ENCODE measurements at regions not wholly inside any gene's neighbourhood (a gene's known extent, or its start where the extent isn't known, plus 50 kb on each side); places are given as distances from the start of the nearest gene placed in this dataset.
A peak's percentile ranks its signal among the peaks of the same experiment; 100 is the strongest.
"Not testable (repeated sequence)": the region's sequence is repeated elsewhere in the genome, so short reads cannot be mapped to it uniquely, and the experiment has no call there.

- no peak for DNase-seq (ENCODE audit: low read depth)
Observed at GRCh38 chr15:38073178-38073946, 138.9 kb downstream of the TMCO5A start.

DNA sequence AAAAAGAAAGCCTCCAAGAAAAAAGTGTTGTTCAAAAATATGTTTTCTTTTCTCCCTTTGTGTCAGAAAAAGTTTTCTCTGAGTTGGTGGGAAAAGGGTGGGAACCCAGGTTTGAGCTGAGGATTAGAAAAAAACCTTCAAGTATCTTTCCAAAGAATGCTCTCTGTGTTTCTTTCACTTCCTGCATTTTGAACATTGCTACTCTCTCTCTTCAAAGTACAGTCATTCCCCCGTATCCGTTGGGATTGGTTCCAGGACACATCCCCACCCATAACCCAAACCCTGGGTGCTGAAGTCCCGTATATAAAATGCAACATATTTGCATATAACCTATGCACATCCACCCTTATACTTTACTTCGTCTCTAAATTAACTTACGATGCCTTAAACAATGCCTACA lies 139.6 kb downstream of the TMCO5A start:
- no peak for DNase-seq (ENCODE audit: low read depth)

DNA sequence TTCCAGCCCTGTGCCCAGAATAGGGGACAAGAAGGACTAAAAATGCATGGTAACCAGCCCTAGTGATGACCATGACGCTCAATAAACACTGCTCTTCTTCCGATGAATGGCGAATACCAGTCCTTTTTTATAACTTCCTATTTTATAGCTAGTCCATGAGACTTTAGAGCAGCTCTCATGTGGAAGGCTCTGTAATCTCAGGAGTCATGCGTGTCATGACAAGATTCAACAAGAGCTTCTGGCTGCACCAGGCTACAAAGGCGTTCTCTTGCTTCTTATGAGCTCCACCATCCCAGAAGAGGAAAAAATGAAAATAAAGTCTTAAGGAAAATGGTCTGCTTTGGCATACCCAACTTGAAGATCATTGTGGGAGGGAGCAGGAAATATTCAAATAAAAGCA lies 141.0 kb downstream of the TMCO5A start:
- no peak for DNase-seq (ENCODE audit: low read depth)

DNA sequence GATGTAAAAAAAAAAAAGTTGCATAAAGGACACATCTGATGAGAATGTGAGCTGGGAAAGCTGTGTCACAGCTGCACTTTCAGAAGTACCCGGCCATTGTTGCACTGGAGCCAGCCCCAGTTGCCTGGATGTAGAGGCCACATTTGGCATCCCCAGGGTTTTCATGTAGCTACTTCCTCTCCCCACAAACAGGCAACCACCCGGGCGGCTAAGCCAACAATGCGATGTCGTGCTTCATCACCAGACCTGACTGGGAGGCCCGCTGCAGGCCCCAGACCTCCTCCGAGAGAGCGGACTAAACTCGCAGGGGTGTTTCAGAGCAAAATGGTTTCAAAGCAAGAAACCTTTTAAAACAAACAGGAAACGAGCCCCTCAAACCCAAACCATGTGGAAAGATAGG lies 142.3 kb downstream of the TMCO5A start:
- DNase-seq (ENCODE audit: low read depth): no peak

DNA sequence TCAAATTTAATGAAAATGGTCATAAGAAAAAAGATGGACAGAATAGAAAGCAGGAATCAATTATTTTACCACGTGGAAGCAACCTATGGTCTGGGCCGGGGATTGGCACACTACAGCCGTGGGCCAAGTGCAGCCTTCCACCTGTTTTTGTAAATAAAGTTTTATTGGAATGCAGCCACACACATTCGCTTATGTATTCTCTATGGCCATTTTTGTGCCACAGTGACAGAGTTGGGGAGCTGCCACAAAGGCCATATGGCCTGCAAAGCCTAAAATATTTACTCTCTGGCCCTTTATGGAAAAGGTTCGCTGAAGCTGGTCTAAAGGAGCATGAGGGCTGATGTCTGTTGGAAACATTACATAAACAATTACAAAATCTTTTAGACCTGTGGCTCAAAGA lies 144.8 kb downstream of the TMCO5A start:
- no peak for DNase-seq (ENCODE audit: low read depth)

DNA sequence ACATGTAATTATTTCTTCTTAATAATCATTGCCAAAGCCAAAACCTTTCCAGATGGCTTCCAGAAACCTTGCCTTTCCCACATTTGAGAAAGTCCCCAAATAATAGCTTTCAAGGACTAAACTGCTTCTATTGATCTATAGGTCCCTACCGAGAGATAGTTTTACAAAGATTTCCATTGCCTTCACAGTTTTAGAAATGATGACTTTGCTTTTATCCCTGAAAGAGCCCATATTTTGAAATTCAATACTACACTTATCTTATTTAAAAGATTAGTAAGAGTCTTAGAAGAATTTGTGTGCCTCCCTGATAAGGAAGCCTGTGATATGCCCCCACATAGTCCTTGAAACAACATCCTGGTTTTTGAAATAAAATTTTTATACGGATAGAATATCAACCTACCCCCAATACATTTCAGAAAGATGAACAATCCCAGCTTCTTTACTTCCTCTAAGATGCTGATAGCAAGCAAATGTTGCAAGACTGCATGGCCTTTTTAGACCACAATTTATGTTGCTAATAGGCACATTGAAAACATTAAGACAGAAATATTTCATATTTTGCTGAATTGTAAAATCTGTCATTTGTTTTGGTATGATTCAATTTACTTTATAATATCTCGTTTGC lies 146.3 kb downstream of the TMCO5A start:
- no peak for DNase-seq (ENCODE audit: low read depth)

DNA sequence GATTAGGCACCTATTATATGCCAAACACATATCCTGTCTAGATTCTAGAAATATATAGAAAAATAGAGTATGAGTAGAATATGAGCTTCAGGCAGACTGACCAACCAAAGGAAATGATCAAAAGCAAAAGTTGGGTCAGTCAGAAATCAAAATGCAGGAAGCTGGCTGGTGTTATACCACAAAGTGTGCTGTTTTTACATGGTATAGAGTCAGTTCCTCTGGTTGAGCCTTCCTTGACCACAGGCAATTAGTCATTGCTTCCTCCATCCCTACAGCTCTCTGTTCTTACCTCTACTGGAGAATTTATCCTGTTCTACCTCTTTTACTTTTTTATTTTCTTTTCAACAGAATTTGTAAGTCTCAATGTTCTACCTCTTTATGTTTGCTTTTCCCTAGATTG lies 149.8 kb downstream of the TMCO5A start:
- DNase-seq (ENCODE audit: low read depth): no peak

GRCh38 chr15:38085114-38085513 lies 150.7 kb downstream of the TMCO5A start:
- DNase-seq (ENCODE audit: low read depth): peak; percentile 19

DNA sequence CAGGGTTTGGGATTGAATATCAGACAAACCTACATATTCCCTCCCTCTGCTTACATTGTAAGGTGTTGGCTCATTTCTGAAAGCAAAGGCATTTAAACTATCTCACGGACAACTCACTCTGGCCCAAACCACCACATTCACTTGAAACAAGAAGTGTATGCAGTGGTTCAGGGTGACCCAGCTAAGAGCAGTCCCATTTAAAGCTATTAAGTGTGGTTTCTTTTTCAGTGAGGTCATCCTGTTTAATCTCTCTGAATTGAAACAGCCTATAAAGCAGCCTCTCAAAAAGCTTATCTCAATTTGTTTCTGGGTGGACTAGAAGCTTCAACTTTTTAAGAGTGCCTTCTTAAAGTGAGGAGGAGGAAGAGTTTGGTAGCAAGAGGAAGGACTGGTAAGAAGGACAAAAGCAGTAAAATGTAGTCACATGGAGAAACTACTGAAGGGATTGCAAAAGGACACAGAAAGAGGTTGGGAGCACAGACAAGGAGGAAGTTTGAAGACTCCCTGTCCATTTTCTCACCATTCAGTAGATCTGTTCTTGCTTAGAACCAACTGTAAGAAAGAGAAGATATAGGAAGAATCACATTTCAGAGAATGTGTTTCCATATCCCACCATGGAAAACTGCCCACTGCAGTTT lies 151.6 kb downstream of the TMCO5A start:
- no peak for DNase-seq (ENCODE audit: low read depth)

GRCh38 chr15:38086611-38087010 lies 152.2 kb downstream of the TMCO5A start:
- no peak for DNase-seq (ENCODE audit: low read depth)

- DNase-seq (ENCODE audit: low read depth): no peak
Observed at GRCh38 chr15:38088971-38089370, 154.5 kb downstream of the TMCO5A start.

DNA sequence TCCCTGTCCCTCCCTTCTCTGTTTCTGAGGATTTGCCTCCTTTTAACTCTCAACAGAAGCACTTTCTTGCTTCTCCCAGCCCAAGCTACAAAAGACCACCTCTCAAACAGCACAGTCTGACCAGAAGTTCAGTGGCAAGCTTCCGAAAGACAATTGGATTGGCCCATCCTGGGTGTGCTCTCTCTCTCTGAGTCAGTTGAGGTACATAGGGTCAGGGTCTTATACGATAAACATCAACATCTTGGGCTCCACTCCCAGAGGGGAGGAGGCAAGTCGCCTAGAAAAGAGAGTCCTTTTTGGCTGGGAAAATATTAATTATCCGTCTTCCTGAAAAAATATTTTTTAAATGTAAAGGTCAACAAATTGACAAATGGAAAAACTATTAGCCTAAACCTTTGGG lies 155.8 kb downstream of the TMCO5A start:
- no peak for DNase-seq (ENCODE audit: low read depth)

GRCh38 chr15:38090678-38091077 lies 156.2 kb downstream of the TMCO5A start:
- DNase-seq (ENCODE audit: low read depth): no peak

DNA sequence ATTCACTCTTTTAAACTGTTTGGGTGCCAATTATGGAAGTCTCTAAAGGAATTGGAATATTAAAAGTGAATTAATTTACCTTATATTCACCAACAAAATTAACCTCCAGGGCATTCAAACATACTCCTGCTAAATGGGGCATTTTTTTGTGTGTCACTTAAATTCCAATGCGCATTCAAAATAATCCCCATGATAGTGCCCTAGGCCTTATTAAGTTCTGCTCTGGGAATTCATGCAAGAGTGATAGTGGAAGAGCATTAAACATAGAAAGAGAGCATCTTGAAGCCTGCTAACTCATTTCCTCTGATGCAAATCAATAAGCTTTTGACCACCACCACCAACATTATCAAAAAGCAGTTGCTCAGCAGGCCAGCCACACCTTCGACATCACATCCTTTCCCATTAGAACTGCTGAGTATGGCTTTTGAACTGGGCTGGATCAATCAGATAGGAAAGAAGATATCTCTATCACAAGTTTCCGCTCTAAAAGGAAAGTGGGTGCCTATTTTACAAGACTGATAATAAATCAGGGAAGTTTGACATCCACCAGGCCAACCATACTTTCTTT lies 156.7 kb downstream of the TMCO5A start:
- DNase-seq (ENCODE audit: low read depth): no peak

GRCh38 chr15:38093931-38094330 lies 158.7 kb upstream of the SPRED1 start:
- no peak for DNase-seq (ENCODE audit: low read depth)

GRCh38 chr15:38102972-38103371 lies 149.7 kb upstream of the SPRED1 start:
- no peak for DNase-seq (ENCODE audit: low read depth)

GRCh38 chr15:38103564-38103963 lies 149.1 kb upstream of the SPRED1 start:
- DNase-seq (ENCODE audit: low read depth): no peak

- no peak for DNase-seq (ENCODE audit: low read depth)
Observed at GRCh38 chr15:38111070-38111469, 141.6 kb upstream of the SPRED1 start.

DNA sequence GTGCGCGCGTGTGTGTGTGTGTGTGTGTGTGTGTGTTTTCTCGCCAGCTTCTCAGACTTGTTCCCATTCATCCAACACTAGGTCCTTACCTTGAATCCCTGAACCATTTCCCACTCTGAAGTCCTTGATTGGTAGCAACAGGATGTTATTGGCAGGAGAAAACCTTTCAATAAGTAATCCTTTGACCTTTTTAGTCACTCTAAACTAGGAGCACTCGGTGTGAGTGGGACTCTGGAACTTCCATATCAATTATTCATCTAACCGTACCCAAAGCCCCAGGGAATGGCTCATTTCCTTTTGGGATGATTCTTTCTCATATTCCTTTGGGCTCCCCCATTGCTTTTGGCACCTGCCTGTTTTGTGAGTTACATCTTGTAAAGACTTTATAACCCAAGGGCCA lies 140.2 kb upstream of the SPRED1 start:
- DNase-seq (ENCODE audit: low read depth): no peak

DNA sequence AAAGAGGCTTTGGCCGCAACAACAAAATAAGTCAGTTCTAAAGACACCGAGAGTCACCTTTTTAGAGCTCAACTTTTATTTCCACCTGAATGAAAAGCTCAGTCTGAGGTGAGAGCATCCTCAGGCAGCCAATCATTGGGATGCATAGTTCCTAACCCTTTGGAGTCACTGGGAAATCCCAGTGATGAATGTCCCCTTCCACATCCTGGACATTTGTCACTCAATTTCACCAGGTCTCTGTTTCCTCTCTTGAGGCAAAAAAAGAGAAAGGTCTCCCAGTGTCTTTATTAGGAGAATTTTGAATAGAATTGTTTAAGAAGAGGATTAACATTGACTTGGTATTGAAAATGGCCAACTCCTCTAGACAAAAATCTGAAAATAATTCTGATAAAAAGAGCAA lies 137.5 kb upstream of the SPRED1 start:
- DNase-seq (ENCODE audit: low read depth): no peak

- no peak for DNase-seq (ENCODE audit: low read depth)
Observed at GRCh38 chr15:38117781-38118180, 134.9 kb upstream of the SPRED1 start.

DNA sequence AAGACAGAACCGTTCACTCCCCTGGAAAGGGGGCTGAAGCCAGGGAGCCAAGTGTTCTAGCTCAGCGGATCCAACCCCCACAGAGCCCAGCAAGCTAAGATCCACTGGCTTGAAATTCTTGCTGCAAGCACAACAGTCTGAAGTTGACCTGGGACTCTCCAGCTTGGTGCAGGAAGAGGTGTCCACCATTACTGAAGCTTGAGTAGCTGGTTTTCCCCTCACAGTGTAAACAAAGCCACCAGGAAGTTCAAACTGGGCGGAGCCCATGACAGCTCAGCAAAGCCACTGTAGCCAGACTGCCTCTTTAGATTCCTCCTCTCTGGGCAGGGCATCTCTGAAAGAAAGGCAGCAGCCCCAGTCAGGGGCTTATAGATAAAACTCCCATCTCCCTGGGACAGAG lies 132.8 kb upstream of the SPRED1 start:
- DNase-seq (ENCODE audit: low read depth): not testable (repeated sequence)

DNA sequence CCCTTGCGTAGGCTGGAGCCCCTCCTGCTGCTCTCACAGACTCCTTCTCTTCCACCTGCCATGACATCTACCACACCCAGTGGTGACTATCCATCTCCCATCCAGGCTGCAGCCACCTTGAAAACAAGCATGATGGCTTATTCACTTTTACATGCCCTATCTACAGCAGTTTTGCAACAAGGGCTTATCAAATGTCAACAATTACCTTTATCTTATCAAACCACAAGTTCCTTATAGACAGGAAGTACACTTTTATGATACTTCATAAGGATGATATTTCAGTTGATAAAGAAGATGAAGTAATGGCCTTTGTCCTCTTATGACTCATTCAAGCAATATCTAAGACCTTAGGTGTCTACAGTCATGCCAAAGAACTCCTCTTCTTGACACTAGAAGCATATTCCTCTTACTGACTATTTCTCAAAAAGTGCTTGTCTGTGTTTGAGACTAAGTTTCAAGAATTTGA lies 125.3 kb upstream of the SPRED1 start:
- no peak for DNase-seq (ENCODE audit: low read depth)
